Colonic mucosa (tissue), 4 donors: ENCODE measurements at regions not wholly inside any gene's neighbourhood (a gene's known extent, or its start where the extent isn't known, plus 50 kb on each side); places are given as distances from the start of the nearest gene placed in this dataset.

ENCODE experiments used
- DNase-seq: peaks from one replicate; pipeline ENCODE4 v3.0.0-alpha.2; 2020
- H3K27ac ChIP-seq: fragments of 200-600 bp; one replicate; pipeline ENCODE4 v1.8.0; 2021
- H3K27me3 ChIP-seq: fragments of 200-600 bp; one replicate; pipeline ENCODE4 v1.8.0; 2021
- H3K36me3 ChIP-seq: fragments of 200-600 bp; one replicate; pipeline ENCODE4 v1.8.0; 2021
- H3K4me1 ChIP-seq: fragments of 200-600 bp; one replicate; pipeline ENCODE4 v1.8.0; 2021; ENCODE audit warnings: mild to moderate bottlenecking
- H3K4me3 ChIP-seq: fragments of 200-600 bp; one replicate; pipeline ENCODE4 v1.8.0; 2021
- H3K9ac ChIP-seq, 2 donors: one replicate each; pipeline ENCODE4 v1.7.0; 2013; ENCODE audit warnings: control low read depth in 2 of 2, low read depth in 2 of 2, low read length in 2 of 2
- H3K9me3 ChIP-seq: fragments of 200-600 bp; one replicate; pipeline ENCODE4 v1.8.0; 2021
- CTCF ChIP-seq: fragments of 200-600 bp; IDR thresholded peaks from one replicate; pipeline ENCODE4 v1.8.0; 2022; ENCODE audit warnings: antibody characterized with exemption, mild to moderate bottlenecking
- intact Hi-C: fragments of 100-400 bp; cut with DNase I; formaldehyde crosslinking; loops from one replicate; pipeline ENCODE4 v1.14.1; 2022
- donor health status: healthy.
- donor health status: DM: no; HTN: no; CAD: no.
- donor health status: DM: no; HTN: no; CAD: no.

GRCh38 chr15:53000409-53000808 is 210.3 kb upstream of the ONECUT1 start:
- no peak overlapping the region for H3K9ac ChIP-seq
- H3K27ac ChIP-seq: no peak overlapping the region
- H3K4me3 ChIP-seq: no peak overlapping the region
- no peak for DNase-seq
- no peaks in the 10 kb centered on the region for H3K9me3 ChIP-seq
- TF ChIP-seq CTCF: no peak
- no peaks in the 10 kb centered on the region for H3K27me3 ChIP-seq
- no peaks in the 10 kb centered on the region for H3K36me3 ChIP-seq
- intact Hi-C loops: no loop called here
- no peaks in the 10 kb centered on the region for H3K4me1 ChIP-seq

- intact Hi-C loops: no loop called here
- Histone ChIP-seq H3K4me3 (no peak overlapping the region), H3K4me1 (no peaks in the 10 kb centered on the region), H3K9me3 (no peaks in the 10 kb centered on the region), H3K9ac (no peak overlapping the region), H3K27me3 (no peaks in the 10 kb centered on the region), H3K36me3 (no peaks in the 10 kb centered on the region), H3K27ac (no peak overlapping the region)
- no peak for TF ChIP-seq CTCF
- DNase-seq: no peak
These were observed 207.0 kb upstream of the ONECUT1 start for GRCh38 chr15:52997123-52997522.

- Histone ChIP-seq H3K9ac (no peak overlapping the region), H3K27me3 (no peaks in the 10 kb centered on the region), H3K4me3 (no peak overlapping the region), H3K36me3 (no peaks in the 10 kb centered on the region), H3K4me1 (no peaks in the 10 kb centered on the region), H3K27ac (no peak overlapping the region), H3K9me3 (no peaks in the 10 kb centered on the region)
- intact Hi-C loops: no loop called here
- no peak for TF ChIP-seq CTCF
- DNase-seq: no peak
These were observed 204.2 kb upstream of the ONECUT1 start for GRCh38 chr15:52994290-52994689.

GRCh38 chr15:52984507-52984906 is 194.4 kb upstream of the ONECUT1 start:
- H3K36me3 ChIP-seq: no peaks in the 10 kb centered on the region

GRCh38 chr15:52980446-52980845 is 190.3 kb upstream of the ONECUT1 start:
- Histone ChIP-seq H3K9me3 (no peaks in the 10 kb centered on the region), H3K27me3 (no peaks in the 10 kb centered on the region), H3K4me3 (no peak overlapping the region), H3K4me1 (no peaks in the 10 kb centered on the region), H3K9ac (no peak overlapping the region), H3K36me3 (no peaks in the 10 kb centered on the region), H3K27ac (no peak overlapping the region)
- no peak for TF ChIP-seq CTCF
- no peak for DNase-seq
- intact Hi-C loops: no loop called here

More at GRCh38 chr15:52984507-52984906, 194.4 kb upstream of the ONECUT1 start:
- no peak for TF ChIP-seq CTCF
- no peak overlapping the region for H3K4me3 ChIP-seq
- no peak for DNase-seq
- H3K9me3 ChIP-seq: no peaks in the 10 kb centered on the region
- intact Hi-C loops: no loop called here
- no peaks in the 10 kb centered on the region for H3K4me1 ChIP-seq
- no peak overlapping the region for H3K9ac ChIP-seq
- H3K27me3 ChIP-seq: no peaks in the 10 kb centered on the region
- H3K27ac ChIP-seq: no peak overlapping the region
